Neural cell (in vitro differentiated cells): ENCODE measurements at regions not wholly inside any gene's neighbourhood (a gene's known extent, or its start where the extent isn't known, plus 50 kb on each side); places are given as distances from the start of the nearest gene placed in this dataset.
A peak's percentile ranks its signal among the peaks of the same experiment; 100 is the strongest.

Source experiments
- H2AFZ ChIP-seq: fragments of 200-600, 300-800 bp; sonication (generic), shearing (Covaris generic); 2 replicates; pipeline ENCODE4 v1.6.0; 2014; ENCODE audit warnings: low read depth, mild to moderate bottlenecking, antibody characterized with exemption, low read length, moderate library complexity
- H3F3A ChIP-seq: fragments of 200-600 bp; shearing (Covaris generic); 2 replicates; pipeline ENCODE4 v1.6.1; 2016; ENCODE audit warnings: mild to moderate bottlenecking, moderate library complexity, mixed read lengths, antibody characterized with exemption, low read length; ENCODE audit not compliant: insufficient read depth, poor library complexity, severe bottlenecking
- H3K27ac ChIP-seq: fragments of 200-600, 300-800 bp; sonication (generic), shearing (Covaris generic); 2 replicates; pipeline ENCODE4 v1.5.1; 2014; ENCODE audit warnings: mild to moderate bottlenecking, low read length, moderate library complexity
- H3K27me3 ChIP-seq: fragments of 300-800, 200-600 bp; sonication (generic), shearing (Covaris generic); 2 replicates; pipeline ENCODE4 v1.6.0; 2014; ENCODE audit warnings: mild to moderate bottlenecking, low read depth, low read length, moderate library complexity; ENCODE audit not compliant: insufficient read depth
- H3K36me3 ChIP-seq: fragments of 300-800, 200-600 bp; sonication (generic), shearing (Covaris generic); 2 replicates; pipeline ENCODE4 v1.5.1; 2014; ENCODE audit warnings: mild to moderate bottlenecking, antibody characterized with exemption, low read length, moderate library complexity; ENCODE audit not compliant: insufficient read depth
- H3K4me2 ChIP-seq: fragments of 300-800, 200-600 bp; sonication (generic), shearing (Covaris generic); 2 replicates; pipeline ENCODE4 v1.6.0; 2014; ENCODE audit warnings: mild to moderate bottlenecking, low read length
- H3K4me3 ChIP-seq: fragments of 300-800, 200-600 bp; sonication (generic), shearing (Covaris generic); 2 replicates; pipeline ENCODE4 v1.5.1; 2014; ENCODE audit warnings: mild to moderate bottlenecking, low read length, moderate library complexity
- H3K79me2 ChIP-seq: fragments of 200-600 bp; shearing (Covaris generic); replicated peaks from 2 replicates; pipeline ENCODE4 v1.6.0; 2014; ENCODE audit warnings: mild to moderate bottlenecking, low read length, moderate library complexity; ENCODE audit not compliant: insufficient read depth
- H3K9ac ChIP-seq: fragments of 300-800, 200-600 bp; sonication (generic), shearing (Covaris generic); 2 replicates; pipeline ENCODE4 v1.6.1; 2016; ENCODE audit warnings: mild to moderate bottlenecking, low read length, mixed read lengths
- H3K9me2 ChIP-seq: fragments of 200-600 bp; shearing (Covaris generic); 2 replicates; pipeline ENCODE4 v1.6.1; 2016; ENCODE audit warnings: mild to moderate bottlenecking, low read length, mixed read lengths; ENCODE audit not compliant: insufficient read depth
- H3K9me3 ChIP-seq: fragments of 200-600, 300-800 bp; sonication (generic), shearing (Covaris generic); 2 replicates; pipeline ENCODE4 v1.6.1; 2016; ENCODE audit warnings: mild to moderate bottlenecking, mixed run types, low read length, moderate library complexity, mixed read lengths
- H4K20me1 ChIP-seq: fragments of 200-600 bp; shearing (Covaris generic); 2 replicates; pipeline ENCODE4 v1.6.1; 2016; ENCODE audit warnings: mild to moderate bottlenecking, mixed run types; ENCODE audit not compliant: insufficient read depth
- EP300 ChIP-seq: fragments of 450-650 bp; conservative IDR thresholded peaks from 2 replicates; pipeline ENCODE4 v1.6.1; 2014; ENCODE audit warnings: antibody characterized with exemption, mild to moderate bottlenecking, moderate library complexity; ENCODE audit not compliant: poor library complexity, severe bottlenecking
- EZH2 ChIP-seq: fragments of 200-600, 300-800 bp; shearing (Covaris generic), sonication (generic); IDR thresholded peaks from 2 replicates; pipeline ENCODE4 v1.6.1; 2014; ENCODE audit warnings: antibody characterized with exemption, low read length, borderline replicate concordance, mild to moderate bottlenecking; ENCODE audit not compliant: insufficient read depth, poor library complexity, severe bottlenecking
- MXI1 ChIP-seq: fragments of 450-650 bp; conservative IDR thresholded peaks from 2 replicates; pipeline ENCODE4 v1.6.1; 2014; ENCODE audit warnings: antibody characterized with exemption, mild to moderate bottlenecking; ENCODE audit not compliant: poor library complexity, severe bottlenecking
- POLR2AphosphoS5 ChIP-seq: IDR thresholded peaks from 2 replicates; pipeline ENCODE4 v1.6.1; 2012
- RAD21 ChIP-seq: fragments of 450-650 bp; conservative IDR thresholded peaks from 2 replicates; pipeline ENCODE4 v1.6.1; 2014; ENCODE audit warnings: antibody characterized with exemption, mild to moderate bottlenecking, moderate library complexity
- REST ChIP-seq: IDR thresholded peaks from 2 replicates; pipeline ENCODE4 v1.6.1; 2012; ENCODE audit warnings: borderline replicate concordance
- SMC3 ChIP-seq: fragments of 450-650 bp; conservative IDR thresholded peaks from 2 replicates; pipeline ENCODE4 v1.6.1; 2014; ENCODE audit warnings: antibody characterized with exemption, mild to moderate bottlenecking, moderate library complexity; ENCODE audit not compliant: poor library complexity
- TAF1 ChIP-seq: IDR thresholded peaks from 2 replicates; pipeline ENCODE4 v1.6.1; 2012; ENCODE audit warnings: low read depth
- TF ChIP-seq, protein P1 (sequence below): fragments of 450-650 bp; IDR thresholded peaks from 2 replicates; pipeline ENCODE4 v1.5.1; 2014; ENCODE audit warnings: antibody characterized with exemption, mild to moderate bottlenecking, moderate library complexity; ENCODE audit not compliant: poor library complexity, severe bottlenecking

GRCh38 chr14:21917699-21918436, 244.2 kb upstream of the OR4E1 start:
- no peaks in the 10 kb centered on the region for H3K79me2 ChIP-seq
- H3K9ac ChIP-seq = no peak overlapping the region
- no peak overlapping the region for H3K4me2 ChIP-seq

DNA sequence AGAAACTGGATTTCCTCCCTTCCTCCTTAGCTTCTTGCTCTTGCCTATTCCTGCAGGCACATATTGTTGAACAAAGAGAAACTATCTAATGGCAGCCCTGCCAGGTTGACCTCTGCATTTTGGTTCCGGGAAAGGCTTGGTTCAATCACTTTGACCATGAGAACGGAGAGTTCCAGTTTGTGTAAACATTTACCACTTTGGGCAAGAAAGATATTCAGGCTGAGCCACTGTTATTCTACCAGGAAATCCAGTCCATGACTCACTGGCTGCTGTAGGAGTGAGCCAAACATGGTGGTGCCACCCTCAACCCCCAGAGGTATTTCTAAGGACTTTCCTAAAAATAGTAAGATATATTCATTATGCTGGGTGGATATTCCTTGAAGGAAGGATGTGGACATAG, 242.2 kb upstream of the OR4E1 start:
- Histone ChIP-seq H3K27me3 (no peaks in the 10 kb centered on the region), H3K4me3 (no peak overlapping the region), H4K20me1 (no peaks in the 10 kb centered on the region), H2AFZ (no peak overlapping the region), H3K27ac (no peak overlapping the region), H3K9me2 (no peaks in the 10 kb centered on the region), H3K9me3 (no peaks in the 10 kb centered on the region), H3K79me2 (no peaks in the 10 kb centered on the region), H3K9ac (no peak overlapping the region), H3K36me3 (no peaks in the 10 kb centered on the region), H3K4me2 (no peak overlapping the region), H3F3A (no peaks in the 10 kb centered on the region)
- TF ChIP-seq TAF1 = no peak
- no peak for TF ChIP-seq REST

More at GRCh38 chr14:21917699-21918436, 244.2 kb upstream of the OR4E1 start:
- no peaks in the 10 kb centered on the region for H3K36me3 ChIP-seq
- no peaks in the 10 kb centered on the region for H3K9me3 ChIP-seq
- no peak overlapping the region for H3K27ac ChIP-seq
- no peaks in the 10 kb centered on the region for H3F3A ChIP-seq
- H3K9me2 ChIP-seq = no peaks in the 10 kb centered on the region
- H3K27me3 ChIP-seq = no peaks in the 10 kb centered on the region
- no peaks in the 10 kb centered on the region for H4K20me1 ChIP-seq
- H3K4me3 ChIP-seq = no peak overlapping the region
- no peak overlapping the region for H2AFZ ChIP-seq
- no peak for TF ChIP-seq EP300
- TF ChIP-seq RAD21 = peak; percentile 87
- peak; percentile 79 for TF ChIP-seq SMC3
- TF ChIP-seq POLR2AphosphoS5 = no peak
- TF ChIP-seq TAF1 = no peak
- no peak for TF ChIP-seq EZH2
- TF ChIP-seq MXI1 = no peak
- no peak for TF ChIP-seq REST
- TF ChIP-seq, protein P1, sequence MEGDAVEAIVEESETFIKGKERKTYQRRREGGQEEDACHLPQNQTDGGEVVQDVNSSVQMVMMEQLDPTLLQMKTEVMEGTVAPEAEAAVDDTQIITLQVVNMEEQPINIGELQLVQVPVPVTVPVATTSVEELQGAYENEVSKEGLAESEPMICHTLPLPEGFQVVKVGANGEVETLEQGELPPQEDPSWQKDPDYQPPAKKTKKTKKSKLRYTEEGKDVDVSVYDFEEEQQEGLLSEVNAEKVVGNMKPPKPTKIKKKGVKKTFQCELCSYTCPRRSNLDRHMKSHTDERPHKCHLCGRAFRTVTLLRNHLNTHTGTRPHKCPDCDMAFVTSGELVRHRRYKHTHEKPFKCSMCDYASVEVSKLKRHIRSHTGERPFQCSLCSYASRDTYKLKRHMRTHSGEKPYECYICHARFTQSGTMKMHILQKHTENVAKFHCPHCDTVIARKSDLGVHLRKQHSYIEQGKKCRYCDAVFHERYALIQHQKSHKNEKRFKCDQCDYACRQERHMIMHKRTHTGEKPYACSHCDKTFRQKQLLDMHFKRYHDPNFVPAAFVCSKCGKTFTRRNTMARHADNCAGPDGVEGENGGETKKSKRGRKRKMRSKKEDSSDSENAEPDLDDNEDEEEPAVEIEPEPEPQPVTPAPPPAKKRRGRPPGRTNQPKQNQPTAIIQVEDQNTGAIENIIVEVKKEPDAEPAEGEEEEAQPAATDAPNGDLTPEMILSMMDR = peak; percentile 90
